IPS-NIHi11 (cell line): ENCODE measurements at regions not wholly inside any gene's neighbourhood (a gene's known extent, or its start where the extent isn't known, plus 50 kb on each side); places are given as distances from the start of the nearest gene placed in this dataset.

Experiments
- DNase-seq: peaks from one replicate; pipeline ENCODE4 v3.0.0; 2012; ENCODE audit warnings: mixed read lengths, low spot score

- no peak for DNase-seq
Observed at GRCh38 chr9:99590410-99590809, 231.3 kb upstream of the NR4A3 start.

- DNase-seq = no peak
Observed at GRCh38 chr9:99590840-99591239, 230.8 kb upstream of the NR4A3 start.

- DNase-seq = no peak
Observed at GRCh38 chr9:99591770-99592169, 229.9 kb upstream of the NR4A3 start.

- no peak for DNase-seq
Observed at GRCh38 chr9:99592834-99593574, 228.7 kb upstream of the NR4A3 start.

GRCh38 chr9:99593610-99594009 is 228.1 kb upstream of the NR4A3 start:
- no peak for DNase-seq

GRCh38 chr9:99594056-99594780 is 227.5 kb upstream of the NR4A3 start:
- DNase-seq = no peak

GRCh38 chr9:99595796-99596195 is 225.9 kb upstream of the NR4A3 start:
- DNase-seq = no peak

GRCh38 chr9:99601571-99602111 is 220.0 kb upstream of the NR4A3 start:
- no peak for DNase-seq

GRCh38 chr9:99602854-99603253 is 218.8 kb upstream of the NR4A3 start:
- no peak for DNase-seq

- no peak for DNase-seq
Observed at GRCh38 chr9:99605016-99605743, 216.5 kb upstream of the NR4A3 start.

GRCh38 chr9:99606296-99606695 is 215.4 kb upstream of the NR4A3 start:
- no peak for DNase-seq

- no peak for DNase-seq
Observed at GRCh38 chr9:99606957-99607356, 214.7 kb upstream of the NR4A3 start.

GRCh38 chr9:99607842-99608448 is 213.7 kb upstream of the NR4A3 start:
- no peak for DNase-seq

- no peak for DNase-seq
Observed at GRCh38 chr9:99614341-99614740, 207.3 kb upstream of the NR4A3 start.

GRCh38 chr9:99621040-99621439 is 200.6 kb upstream of the NR4A3 start:
- no peak for DNase-seq

GRCh38 chr9:99622679-99623078 is 199.0 kb upstream of the NR4A3 start:
- DNase-seq = no peak

GRCh38 chr9:99623780-99624364 is 197.8 kb upstream of the NR4A3 start:
- no peak for DNase-seq

GRCh38 chr9:99624499-99625233 is 197.0 kb upstream of the NR4A3 start:
- no peak for DNase-seq

- no peak for DNase-seq
Observed at GRCh38 chr9:99626426-99626825, 195.3 kb upstream of the NR4A3 start.

- DNase-seq = no peak
Observed at GRCh38 chr9:99628285-99628684, 193.4 kb upstream of the NR4A3 start.
